Naive thymus-derived CD4-positive, alpha-beta T cell (primary cell): ENCODE measurements at regions not wholly inside any gene's neighbourhood (a gene's known extent, or its start where the extent isn't known, plus 50 kb on each side); places are given as distances from the start of the nearest gene placed in this dataset.
A peak's percentile ranks its signal among the peaks of the same experiment; 100 is the strongest.

Experiments
- ATAC-seq: fragments of 150-1000 bp; cut with Tn5 transposase; 2 replicates; pipeline ENCODE4 v1.10.0; 2021; ENCODE audit warnings: mild to moderate bottlenecking, moderate library complexity
- CTCF ChIA-PET: fragments of 350-600 bp; sonication (Branson Sonifier 250); formaldehyde crosslinking; loops from one replicate; lab custom pipeline; 2021; ENCODE audit warnings: antibody characterized with exemption; lab: Charles Lee
- POLR2A ChIA-PET: fragments of 350-600 bp; sonication (Branson Sonifier 250); formaldehyde crosslinking; loops from one replicate; lab custom pipeline; 2021; ENCODE audit warnings: antibody characterized with exemption, inconsistent platforms; lab: Charles Lee
- DNase-seq, 9 donors: peaks; one replicate each; pipeline versions ENCODE4 v3.0.0 to v3.0.0-alpha.2; 2020 to 2022; ENCODE audit warnings: mixed read lengths in 1 of 9
- H3K27ac ChIP-seq: one replicate; pipeline ENCODE4 v1.7.0; 2013; ENCODE audit warnings: mild to moderate bottlenecking, low read depth, low read length, moderate library complexity
- H3K27me3 ChIP-seq, 2 donors: one replicate each; pipeline ENCODE4 v1.7.0; 2013; ENCODE audit warnings: low read length in 2 of 2, mild to moderate bottlenecking in 2 of 2, moderate library complexity in 2 of 2; ENCODE audit not compliant: control insufficient read depth in 2 of 2, insufficient read depth in 2 of 2
- H3K36me3 ChIP-seq, 3 experiments: 1 replicate in 2 of 3; 2 replicates in 1 of 3; pipeline ENCODE4 v1.7.0; 2013; ENCODE audit warnings: low read length in 3 of 3, mild to moderate bottlenecking in 3 of 3, moderate library complexity in 1 of 3; ENCODE audit not compliant: insufficient read depth in 3 of 3, control insufficient read depth in 2 of 3
- H3K4me1 ChIP-seq, 2 donors: one replicate each; pipeline ENCODE4 v1.7.0; 2013; ENCODE audit warnings: low read length in 2 of 2, mild to moderate bottlenecking in 2 of 2, moderate library complexity in 1 of 2; ENCODE audit not compliant: control insufficient read depth in 2 of 2, insufficient read depth in 2 of 2
- H3K4me3 ChIP-seq: 2 replicates; pipeline ENCODE4 v1.7.0; 2013; ENCODE audit warnings: mild to moderate bottlenecking, low read length
- H3K9me3 ChIP-seq, 3 experiments: 1 replicate in 2 of 3; 2 replicates in 1 of 3; pipeline ENCODE4 v1.7.0; 2013; ENCODE audit warnings: low read length in 3 of 3; ENCODE audit not compliant: control insufficient read depth in 2 of 3
- H3K27ac Mint-ChIP-seq, 9 donors: one replicate each; pipeline ENCODE4 v1.8.0; 2020 to 2022; ENCODE audit warnings: mixed read lengths in 9 of 9, mild to moderate bottlenecking in 8 of 9, moderate library complexity in 5 of 9, inconsistent platforms in 2 of 9
- H3K27me3 Mint-ChIP-seq, 5 donors: one replicate each; pipeline ENCODE4 v1.8.0; 2021 to 2022; ENCODE audit warnings: mixed read lengths in 5 of 5, mild to moderate bottlenecking in 1 of 5
- H3K36me3 Mint-ChIP-seq, 5 donors: one replicate each; pipeline ENCODE4 v1.8.0; 2020 to 2022; ENCODE audit warnings: mixed read lengths in 5 of 5, mild to moderate bottlenecking in 3 of 5, inconsistent platforms in 1 of 5
- H3K4me1 Mint-ChIP-seq, 7 donors: one replicate each; pipeline ENCODE4 v1.8.0; 2020 to 2022; ENCODE audit warnings: mixed read lengths in 7 of 7, mild to moderate bottlenecking in 3 of 7, inconsistent platforms in 1 of 7
- H3K4me3 Mint-ChIP-seq, 10 donors: one replicate each; pipeline ENCODE4 v1.8.0; 2020 to 2022; ENCODE audit warnings: mild to moderate bottlenecking in 10 of 10, mixed read lengths in 10 of 10, moderate library complexity in 6 of 10, inconsistent platforms in 2 of 10
- H3K9me3 Mint-ChIP-seq, 11 donors: one replicate each; pipeline ENCODE4 v1.8.0; 2020 to 2022; ENCODE audit warnings: mixed read lengths in 11 of 11, mild to moderate bottlenecking in 4 of 11, inconsistent platforms in 1 of 11, moderate library complexity in 1 of 11
- intact Hi-C, 2 donors: fragments of 100-400 bp; cut with micrococcal nuclease; formaldehyde crosslinking; loops; one replicate each; pipeline ENCODE4 v1.15.1; 2023

DNA sequence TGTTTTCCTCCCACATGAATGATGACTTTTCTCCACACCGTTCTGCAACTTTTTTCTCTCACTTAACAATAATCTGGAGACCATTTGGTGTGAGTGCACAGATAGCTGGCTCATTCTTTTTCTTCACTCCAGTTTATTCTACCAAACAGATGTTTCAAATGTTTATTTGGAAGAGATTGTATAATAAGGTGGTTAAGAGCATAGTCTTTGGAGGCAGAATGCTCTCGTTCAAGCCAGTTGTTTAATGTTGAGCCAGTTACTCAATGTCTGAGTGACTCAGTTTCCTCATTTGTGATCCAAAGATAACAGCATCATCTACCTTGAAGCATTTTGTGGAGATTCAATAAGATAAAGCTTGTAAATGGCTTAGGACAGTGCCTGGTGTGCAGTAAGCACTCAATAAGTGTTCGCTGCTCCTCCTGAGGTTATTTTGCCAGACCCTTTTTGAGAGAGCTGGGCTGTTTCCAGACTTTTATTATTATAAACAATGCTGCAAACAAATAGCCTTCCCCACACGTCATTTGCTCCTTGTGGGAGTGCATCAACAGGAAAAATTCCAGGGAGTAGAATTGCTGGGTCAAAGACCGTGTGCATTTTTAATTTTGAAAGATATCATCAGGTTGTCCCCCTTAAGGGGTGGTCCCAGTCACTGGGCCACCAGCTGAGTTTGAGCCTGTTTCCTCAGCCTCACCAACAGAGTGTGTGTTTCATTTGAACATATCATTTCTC is 70.6 kb downstream of the VEGFA start:
- H3K27me3 ChIP-seq = no peaks in the 10 kb centered on the region
- H3K9me3 Mint-ChIP-seq = no peaks in the 10 kb centered on the region
- H3K27ac ChIP-seq = no peak overlapping the region
- no peak overlapping the region for H3K27ac Mint-ChIP-seq
- H3K27me3 Mint-ChIP-seq = peaks cover 0 to 21% (median 5%) of the 10 kb centered on the region in 5 donors
- peaks cover 0 to 2% (median 0%) of the 10 kb centered on the region in 7 donors for H3K4me1 Mint-ChIP-seq
- POLR2A ChIA-PET = interaction anchor here (0.6 kb wide), 1 partner anchor 35 kb away, joined by 3 read pairs; no protein-coding TSS in a partner anchor
- no peaks in the 10 kb centered on the region for H3K4me1 ChIP-seq
- ATAC-seq (no peak), DNase-seq (no peak)
- intact Hi-C loops = no loop called here
- no peak overlapping the region for H3K4me3 Mint-ChIP-seq
- no peak overlapping the region for H3K4me3 ChIP-seq
- CTCF ChIA-PET = interaction anchor here (0.8 kb wide), 1 partner anchor 431 kb away, joined by 4 read pairs; no protein-coding TSS in a partner anchor
- no peaks in the 10 kb centered on the region for H3K36me3 ChIP-seq
- no peaks in the 10 kb centered on the region for H3K9me3 ChIP-seq
- H3K36me3 Mint-ChIP-seq = no peaks in the 10 kb centered on the region

DNA sequence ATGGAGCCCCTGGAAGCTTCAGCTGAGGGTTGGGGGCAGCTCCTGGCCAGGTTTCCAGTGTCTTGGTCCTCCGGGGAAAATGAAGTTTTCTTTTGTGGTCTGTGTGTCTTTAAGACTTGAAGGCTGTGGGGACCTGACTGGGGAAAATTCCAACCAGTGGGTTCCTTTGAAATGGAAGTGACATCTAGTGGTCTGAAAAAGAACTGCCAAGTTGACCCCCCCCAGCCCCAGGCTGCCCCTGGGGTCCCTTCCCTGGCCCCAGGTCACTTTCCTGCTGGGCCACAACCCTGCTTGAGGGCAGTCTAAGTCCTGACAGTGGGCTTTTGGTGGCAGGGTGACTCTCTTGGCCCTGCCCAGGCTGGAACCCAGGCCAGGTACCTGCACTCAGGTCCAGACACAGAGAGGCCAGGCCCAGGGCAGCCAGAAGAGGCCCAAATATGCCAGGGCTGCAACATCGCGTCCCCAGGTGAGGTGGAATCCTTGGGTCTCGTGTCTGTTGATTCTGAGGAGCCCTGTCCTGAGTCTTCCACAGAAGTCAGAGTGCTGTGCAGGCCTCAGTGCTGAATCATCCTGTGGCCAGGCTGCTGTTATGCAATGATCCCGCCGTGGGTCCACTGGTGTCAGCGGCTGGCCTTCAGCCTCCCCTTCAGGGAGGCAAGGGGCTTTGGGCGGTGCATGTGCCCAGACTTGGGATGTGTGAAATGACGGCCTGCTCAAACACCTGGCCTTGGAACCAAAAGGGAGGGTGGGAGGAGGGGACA is 68.4 kb downstream of the VEGFA start:
- H3K36me3 ChIP-seq = no peaks in the 10 kb centered on the region
- ATAC-seq (peak; percentile 80), DNase-seq (no peak)
- CTCF ChIA-PET = no interaction called here
- intact Hi-C loops = loop anchor here (1.0 to 10.0 kb wide), 2 partner anchors 69 to 114 kb away; no protein-coding TSS in a partner anchor
- no peak overlapping the region for H3K27ac ChIP-seq
- peaks cover 0 to 8% (median 0%) of the 10 kb centered on the region in 5 donors for H3K27me3 Mint-ChIP-seq
- H3K36me3 Mint-ChIP-seq = no peaks in the 10 kb centered on the region
- no peak overlapping the region for H3K4me3 Mint-ChIP-seq
- H3K4me1 ChIP-seq = no peaks in the 10 kb centered on the region
- no peaks in the 10 kb centered on the region for H3K9me3 Mint-ChIP-seq
- H3K27ac Mint-ChIP-seq = no peak overlapping the region
- no peak overlapping the region for H3K4me3 ChIP-seq
- POLR2A ChIA-PET = no interaction called here
- H3K9me3 ChIP-seq = no peaks in the 10 kb centered on the region
- H3K4me1 Mint-ChIP-seq = no peaks in the 10 kb centered on the region
- no peaks in the 10 kb centered on the region for H3K27me3 ChIP-seq

DNA sequence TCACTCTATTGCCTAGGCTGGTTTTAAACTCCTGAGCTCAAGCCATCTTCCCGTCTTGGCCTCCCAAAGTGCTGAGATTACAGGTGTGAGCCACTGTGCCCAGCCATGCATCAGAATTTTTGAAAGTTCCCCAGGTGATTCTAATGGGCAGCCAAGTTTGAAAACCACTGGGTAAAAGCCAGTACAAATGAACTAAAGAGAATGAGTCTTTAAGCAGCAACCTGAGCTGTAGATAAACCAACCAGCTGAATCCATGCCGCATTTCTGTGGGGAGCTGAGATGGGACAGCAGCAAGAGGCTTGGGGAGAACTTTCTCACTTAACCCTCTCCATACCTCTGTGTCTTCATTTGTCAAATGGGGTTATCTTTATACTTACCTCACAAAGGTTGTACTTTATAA is 67.5 kb downstream of the VEGFA start:
- no peak for ATAC-seq
- no peaks in the 10 kb centered on the region for H3K36me3 Mint-ChIP-seq

DNA sequence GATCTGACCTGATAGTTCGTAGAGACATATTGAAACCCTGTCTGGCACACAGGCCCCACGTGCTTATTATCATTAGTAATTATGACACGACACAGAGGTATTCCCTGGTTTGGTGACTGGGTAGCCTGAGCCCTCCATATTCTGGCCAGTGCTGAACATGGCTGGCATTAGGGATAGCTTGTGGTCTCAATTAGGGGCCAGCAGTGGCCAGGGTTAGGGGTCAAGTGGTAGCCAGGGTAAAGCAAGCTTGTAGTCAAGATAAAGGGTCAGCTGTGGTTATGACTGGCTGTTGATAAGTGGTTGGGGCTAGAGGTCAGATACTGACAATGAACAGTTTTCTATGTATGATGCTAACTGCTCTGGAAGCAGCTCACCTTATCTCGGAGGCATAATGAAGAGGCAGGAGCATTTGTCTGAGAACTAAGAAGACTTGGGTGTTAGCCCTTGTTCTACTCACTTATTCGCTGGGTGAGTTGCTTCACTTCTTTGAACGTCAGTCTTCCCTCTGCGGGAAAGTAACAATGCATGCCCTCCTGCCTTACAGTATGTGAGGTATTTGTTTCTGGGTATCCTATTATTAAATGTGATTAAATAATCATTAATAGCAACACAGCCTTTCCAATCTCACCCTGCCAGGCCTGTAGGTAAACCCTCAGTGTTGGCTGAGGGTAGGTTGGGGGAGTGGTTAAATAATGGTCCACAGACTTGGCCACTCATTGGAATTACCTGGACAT is 66.7 kb downstream of the VEGFA start:
- ChIA-PET CTCF (no interaction called here), POLR2A (no interaction called here)
- Mint-ChIP-seq H3K27ac (no peak overlapping the region), H3K36me3 (no peaks in the 10 kb centered on the region), H3K4me3 (no peak overlapping the region), H3K27me3 (peaks cover 0 to 4% (median 0%) of the 10 kb centered on the region in 5 donors), H3K9me3 (no peaks in the 10 kb centered on the region), H3K4me1 (no peaks in the 10 kb centered on the region)
- no peak overlapping the region for H3K27ac ChIP-seq
- no peak for DNase-seq
- intact Hi-C loops = loop anchor here in 1 of 2 donors (10.0 kb wide), 1 partner anchor 112 kb away; no protein-coding TSS in a partner anchor
- H3K9me3 ChIP-seq = no peaks in the 10 kb centered on the region
- H3K27me3 ChIP-seq = no peaks in the 10 kb centered on the region
- H3K4me1 ChIP-seq = no peaks in the 10 kb centered on the region
- H3K36me3 ChIP-seq = no peaks in the 10 kb centered on the region
- ATAC-seq = no peak
- H3K4me3 ChIP-seq = no peak overlapping the region

More for the DNA sequence above, 67.5 kb downstream of the VEGFA start:
- H3K27ac Mint-ChIP-seq = no peak overlapping the region
- no peaks in the 10 kb centered on the region for H3K4me1 Mint-ChIP-seq
- no peak overlapping the region for H3K4me3 Mint-ChIP-seq
- CTCF ChIA-PET = no interaction called here
- Histone ChIP-seq H3K4me3 (no peak overlapping the region), H3K27ac (no peak overlapping the region), H3K4me1 (no peaks in the 10 kb centered on the region), H3K9me3 (no peaks in the 10 kb centered on the region), H3K27me3 (no peaks in the 10 kb centered on the region), H3K36me3 (no peaks in the 10 kb centered on the region)
- intact Hi-C loops = loop anchor here in 1 of 2 donors (10.0 kb wide), 1 partner anchor 113 kb away; no protein-coding TSS in a partner anchor
- H3K27me3 Mint-ChIP-seq = peaks cover 0 to 3% (median 0%) of the 10 kb centered on the region in 5 donors
- no peaks in the 10 kb centered on the region for H3K9me3 Mint-ChIP-seq
- no peak for DNase-seq
- POLR2A ChIA-PET = no interaction called here
